Fibroblast of lung (primary cell): ENCODE measurements at regions not wholly inside any gene's neighbourhood (a gene's known extent, or its start where the extent isn't known, plus 50 kb on each side); places are given as distances from the start of the nearest gene placed in this dataset.

Experiments used
- EZH2 ChIP-seq: IDR thresholded peaks from 2 replicates; pipeline ENCODE4 v1.5.1; 2012; ENCODE audit warnings: low read length, control low read depth, mild to moderate bottlenecking; ENCODE audit errors: missing control alignments
- TF ChIP-seq, protein P1 (sequence below), 2 donors: IDR thresholded peaks in 1 of 2; conservative IDR thresholded peaks in 1 of 2; 1 replicate in 1 of 2; 2 replicates in 1 of 2; pipeline ENCODE4 v1.5.1; 2011 to 2012; ENCODE audit warnings: low read length in 2 of 2, control low read depth in 1 of 2, inconsistent platforms in 1 of 2, low read depth in 1 of 2, mild to moderate bottlenecking in 1 of 2

DNA sequence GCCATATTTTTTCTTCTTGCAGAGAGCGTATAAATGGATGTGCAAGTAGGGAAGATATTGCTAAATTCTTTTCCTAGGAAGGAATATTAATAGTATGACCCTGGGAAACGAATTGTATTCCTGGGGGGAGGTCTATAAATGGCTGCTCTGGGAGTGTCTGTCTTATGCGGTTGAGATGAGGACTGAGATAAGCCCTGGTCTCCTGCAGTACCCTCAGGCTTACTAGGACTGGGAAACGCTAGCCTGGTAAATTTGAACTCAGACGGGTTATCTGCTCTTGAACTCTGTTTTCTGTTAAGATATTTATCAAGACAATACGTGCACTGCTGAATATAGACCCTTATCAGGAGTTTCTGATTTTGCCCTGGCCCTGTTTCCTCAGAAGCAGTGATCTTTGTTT is 1126.4 kb upstream of the C9orf72 start:
- TF ChIP-seq, protein P1, sequence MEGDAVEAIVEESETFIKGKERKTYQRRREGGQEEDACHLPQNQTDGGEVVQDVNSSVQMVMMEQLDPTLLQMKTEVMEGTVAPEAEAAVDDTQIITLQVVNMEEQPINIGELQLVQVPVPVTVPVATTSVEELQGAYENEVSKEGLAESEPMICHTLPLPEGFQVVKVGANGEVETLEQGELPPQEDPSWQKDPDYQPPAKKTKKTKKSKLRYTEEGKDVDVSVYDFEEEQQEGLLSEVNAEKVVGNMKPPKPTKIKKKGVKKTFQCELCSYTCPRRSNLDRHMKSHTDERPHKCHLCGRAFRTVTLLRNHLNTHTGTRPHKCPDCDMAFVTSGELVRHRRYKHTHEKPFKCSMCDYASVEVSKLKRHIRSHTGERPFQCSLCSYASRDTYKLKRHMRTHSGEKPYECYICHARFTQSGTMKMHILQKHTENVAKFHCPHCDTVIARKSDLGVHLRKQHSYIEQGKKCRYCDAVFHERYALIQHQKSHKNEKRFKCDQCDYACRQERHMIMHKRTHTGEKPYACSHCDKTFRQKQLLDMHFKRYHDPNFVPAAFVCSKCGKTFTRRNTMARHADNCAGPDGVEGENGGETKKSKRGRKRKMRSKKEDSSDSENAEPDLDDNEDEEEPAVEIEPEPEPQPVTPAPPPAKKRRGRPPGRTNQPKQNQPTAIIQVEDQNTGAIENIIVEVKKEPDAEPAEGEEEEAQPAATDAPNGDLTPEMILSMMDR (conservative IDR thresholded peaks at IDR 0.05 in 1 of 2, IDR thresholded peaks at IDR 0.05 in 1 of 2; ENCODE audit: low read depth in 1 of 2, low read length in 2 of 2), result no peak
- TF ChIP-seq EZH2, result no peak
